ENCODE measurements at regions not wholly inside any gene's neighbourhood (a gene's known extent, or its start where the extent isn't known, plus 50 kb on each side); places are given as distances from the start of the nearest gene placed in this dataset.

DNA sequence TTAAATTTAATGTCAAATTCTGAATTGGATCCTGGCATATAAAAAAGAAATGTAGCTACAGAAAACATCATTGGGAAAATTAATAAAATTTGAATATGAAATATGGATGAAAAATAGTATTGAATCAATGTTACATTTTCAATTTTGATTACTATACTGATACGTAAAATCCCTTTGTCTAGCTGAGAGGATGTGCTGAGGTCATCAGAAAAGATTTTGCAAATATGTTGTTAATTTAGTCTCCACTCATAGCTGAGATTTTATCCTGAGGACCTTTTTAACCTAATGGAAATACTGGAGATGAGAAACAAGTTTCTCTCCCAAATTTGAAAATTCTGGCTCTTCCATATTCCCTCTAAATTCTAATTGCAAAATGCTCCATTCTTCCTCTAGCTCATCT lies 84.4 kb upstream of the ADAMTS16 start:
- TF ChIP-seq, protein P1, sequence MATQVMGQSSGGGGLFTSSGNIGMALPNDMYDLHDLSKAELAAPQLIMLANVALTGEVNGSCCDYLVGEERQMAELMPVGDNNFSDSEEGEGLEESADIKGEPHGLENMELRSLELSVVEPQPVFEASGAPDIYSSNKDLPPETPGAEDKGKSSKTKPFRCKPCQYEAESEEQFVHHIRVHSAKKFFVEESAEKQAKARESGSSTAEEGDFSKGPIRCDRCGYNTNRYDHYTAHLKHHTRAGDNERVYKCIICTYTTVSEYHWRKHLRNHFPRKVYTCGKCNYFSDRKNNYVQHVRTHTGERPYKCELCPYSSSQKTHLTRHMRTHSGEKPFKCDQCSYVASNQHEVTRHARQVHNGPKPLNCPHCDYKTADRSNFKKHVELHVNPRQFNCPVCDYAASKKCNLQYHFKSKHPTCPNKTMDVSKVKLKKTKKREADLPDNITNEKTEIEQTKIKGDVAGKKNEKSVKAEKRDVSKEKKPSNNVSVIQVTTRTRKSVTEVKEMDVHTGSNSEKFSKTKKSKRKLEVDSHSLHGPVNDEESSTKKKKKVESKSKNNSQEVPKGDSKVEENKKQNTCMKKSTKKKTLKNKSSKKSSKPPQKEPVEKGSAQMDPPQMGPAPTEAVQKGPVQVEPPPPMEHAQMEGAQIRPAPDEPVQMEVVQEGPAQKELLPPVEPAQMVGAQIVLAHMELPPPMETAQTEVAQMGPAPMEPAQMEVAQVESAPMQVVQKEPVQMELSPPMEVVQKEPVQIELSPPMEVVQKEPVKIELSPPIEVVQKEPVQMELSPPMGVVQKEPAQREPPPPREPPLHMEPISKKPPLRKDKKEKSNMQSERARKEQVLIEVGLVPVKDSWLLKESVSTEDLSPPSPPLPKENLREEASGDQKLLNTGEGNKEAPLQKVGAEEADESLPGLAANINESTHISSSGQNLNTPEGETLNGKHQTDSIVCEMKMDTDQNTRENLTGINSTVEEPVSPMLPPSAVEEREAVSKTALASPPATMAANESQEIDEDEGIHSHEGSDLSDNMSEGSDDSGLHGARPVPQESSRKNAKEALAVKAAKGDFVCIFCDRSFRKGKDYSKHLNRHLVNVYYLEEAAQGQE (IDR thresholded peaks at IDR 0.05): no peak
- TF ChIP-seq HEYL (CRISPR knock-in tag; IDR thresholded peaks at IDR 0.05): no peak
- TF ChIP-seq FOXS1 (CRISPR knock-in tag; IDR thresholded peaks at IDR 0.05): no peak
- no peak for TF ChIP-seq CHD2 (IDR thresholded peaks at IDR 0.05; ENCODE audit: low read length, partially characterized antibody)
- TF ChIP-seq, protein P2, sequence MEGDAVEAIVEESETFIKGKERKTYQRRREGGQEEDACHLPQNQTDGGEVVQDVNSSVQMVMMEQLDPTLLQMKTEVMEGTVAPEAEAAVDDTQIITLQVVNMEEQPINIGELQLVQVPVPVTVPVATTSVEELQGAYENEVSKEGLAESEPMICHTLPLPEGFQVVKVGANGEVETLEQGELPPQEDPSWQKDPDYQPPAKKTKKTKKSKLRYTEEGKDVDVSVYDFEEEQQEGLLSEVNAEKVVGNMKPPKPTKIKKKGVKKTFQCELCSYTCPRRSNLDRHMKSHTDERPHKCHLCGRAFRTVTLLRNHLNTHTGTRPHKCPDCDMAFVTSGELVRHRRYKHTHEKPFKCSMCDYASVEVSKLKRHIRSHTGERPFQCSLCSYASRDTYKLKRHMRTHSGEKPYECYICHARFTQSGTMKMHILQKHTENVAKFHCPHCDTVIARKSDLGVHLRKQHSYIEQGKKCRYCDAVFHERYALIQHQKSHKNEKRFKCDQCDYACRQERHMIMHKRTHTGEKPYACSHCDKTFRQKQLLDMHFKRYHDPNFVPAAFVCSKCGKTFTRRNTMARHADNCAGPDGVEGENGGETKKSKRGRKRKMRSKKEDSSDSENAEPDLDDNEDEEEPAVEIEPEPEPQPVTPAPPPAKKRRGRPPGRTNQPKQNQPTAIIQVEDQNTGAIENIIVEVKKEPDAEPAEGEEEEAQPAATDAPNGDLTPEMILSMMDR (IDR thresholded peaks at IDR 0.05): no peak
- TF ChIP-seq EP300 (IDR thresholded peaks at IDR 0.05): no peak
- no peak for TF ChIP-seq POLR2A (IDR thresholded peaks at IDR 0.05; ENCODE audit: low read length)
- TF ChIP-seq, protein P3, sequence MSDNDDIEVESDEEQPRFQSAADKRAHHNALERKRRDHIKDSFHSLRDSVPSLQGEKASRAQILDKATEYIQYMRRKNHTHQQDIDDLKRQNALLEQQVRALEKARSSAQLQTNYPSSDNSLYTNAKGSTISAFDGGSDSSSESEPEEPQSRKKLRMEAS (IDR thresholded peaks at IDR 0.05): no peak
- TF ChIP-seq, protein P4, sequence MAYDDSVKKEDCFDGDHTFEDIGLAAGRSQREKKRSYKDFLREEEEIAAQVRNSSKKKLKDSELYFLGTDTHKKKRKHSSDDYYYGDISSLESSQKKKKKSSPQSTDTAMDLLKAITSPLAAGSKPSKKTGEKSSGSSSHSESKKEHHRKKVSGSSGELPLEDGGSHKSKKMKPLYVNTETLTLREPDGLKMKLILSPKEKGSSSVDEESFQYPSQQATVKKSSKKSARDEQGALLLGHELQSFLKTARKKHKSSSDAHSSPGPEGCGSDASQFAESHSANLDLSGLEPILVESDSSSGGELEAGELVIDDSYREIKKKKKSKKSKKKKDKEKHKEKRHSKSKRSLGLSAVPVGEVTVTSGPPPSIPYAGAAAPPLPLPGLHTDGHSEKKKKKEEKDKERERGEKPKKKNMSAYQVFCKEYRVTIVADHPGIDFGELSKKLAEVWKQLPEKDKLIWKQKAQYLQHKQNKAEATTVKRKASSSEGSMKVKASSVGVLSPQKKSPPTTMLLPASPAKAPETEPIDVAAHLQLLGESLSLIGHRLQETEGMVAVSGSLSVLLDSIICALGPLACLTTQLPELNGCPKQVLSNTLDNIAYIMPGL (CRISPR knock-in tag; IDR thresholded peaks at IDR 0.05; ENCODE audit: borderline replicate concordance): no peak
- no peak for TF ChIP-seq JUNB (IDR thresholded peaks at IDR 0.05)
- TF ChIP-seq RNF2 (IDR thresholded peaks at IDR 0.05; ENCODE audit: borderline replicate concordance, low read depth): no peak
